ENCODE measurements at regions not wholly inside any gene's neighbourhood (a gene's known extent, or its start where the extent isn't known, plus 50 kb on each side); places are given as distances from the start of the nearest gene placed in this dataset.

GRCh38 chr4:71864380-71864779, 80.5 kb upstream of the GC start (continued):
- no peak for TF ChIP-seq TCF12 (IDR thresholded peaks at IDR 0.05; ENCODE audit: low read depth, low read length)
